ENCODE measurements at regions not wholly inside any gene's neighbourhood (a gene's known extent, or its start where the extent isn't known, plus 50 kb on each side); places are given as distances from the start of the nearest gene placed in this dataset.

GRCh38 chr3:22284559-22284958 lies 533.5 kb upstream of the ZNF385D start:
- DNase-seq, result no peak
- Histone ChIP-seq H3K27ac (no peak overlapping the region), H3K9me3 (no peaks in the 10 kb centered on the region), H3K27me3 (no peaks in the 10 kb centered on the region), H3K36me3 (no peaks in the 10 kb centered on the region), H3K4me3 (no peak overlapping the region), H3K4me1 (no peaks in the 10 kb centered on the region)
- TF ChIP-seq POLR2AphosphoS5 (IDR thresholded peaks at IDR 0.05) (no peak), POLR2A (IDR thresholded peaks at IDR 0.05) (no peak), EP300 (IDR thresholded peaks at IDR 0.05; ENCODE audit: low read depth) (no peak)
- TF ChIP-seq, protein P1, sequence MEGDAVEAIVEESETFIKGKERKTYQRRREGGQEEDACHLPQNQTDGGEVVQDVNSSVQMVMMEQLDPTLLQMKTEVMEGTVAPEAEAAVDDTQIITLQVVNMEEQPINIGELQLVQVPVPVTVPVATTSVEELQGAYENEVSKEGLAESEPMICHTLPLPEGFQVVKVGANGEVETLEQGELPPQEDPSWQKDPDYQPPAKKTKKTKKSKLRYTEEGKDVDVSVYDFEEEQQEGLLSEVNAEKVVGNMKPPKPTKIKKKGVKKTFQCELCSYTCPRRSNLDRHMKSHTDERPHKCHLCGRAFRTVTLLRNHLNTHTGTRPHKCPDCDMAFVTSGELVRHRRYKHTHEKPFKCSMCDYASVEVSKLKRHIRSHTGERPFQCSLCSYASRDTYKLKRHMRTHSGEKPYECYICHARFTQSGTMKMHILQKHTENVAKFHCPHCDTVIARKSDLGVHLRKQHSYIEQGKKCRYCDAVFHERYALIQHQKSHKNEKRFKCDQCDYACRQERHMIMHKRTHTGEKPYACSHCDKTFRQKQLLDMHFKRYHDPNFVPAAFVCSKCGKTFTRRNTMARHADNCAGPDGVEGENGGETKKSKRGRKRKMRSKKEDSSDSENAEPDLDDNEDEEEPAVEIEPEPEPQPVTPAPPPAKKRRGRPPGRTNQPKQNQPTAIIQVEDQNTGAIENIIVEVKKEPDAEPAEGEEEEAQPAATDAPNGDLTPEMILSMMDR (IDR thresholded peaks at IDR 0.05), result no peak
- WGBS, 2 donors (ENCODE audit: low coverage in 1 of 2), result 62 to 100% methylated on average over 1 of the region's 1 CpG
- in situ Hi-C loops (cut with MboI; ENCODE audit: low pct_ligation_motif_present in 1 of 4, low pct_unique_long_range_greater_than_20kb in 1 of 4, low sequenced_read_pairs in 3 of 4), result no loop called here
- intact Hi-C loops (cut with DNase I; ENCODE audit: low total_unique reads), result loop anchor here (5.0 kb wide), 1 partner anchor 1597 kb away; no protein-coding TSS in a partner anchor

- H3K27ac ChIP-seq, result no peak overlapping the region
- no peaks in the 10 kb centered on the region for H3K9me3 ChIP-seq
- WGBS, 2 donors (ENCODE audit: low coverage in 1 of 2), result 44% methylated on average over 1 of the region's 1 CpG; no CpG with 5 or more reads in 1 of the 2 donors
- no peaks in the 10 kb centered on the region for H3K4me1 ChIP-seq
- no peak for DNase-seq
- H3K36me3 ChIP-seq, result no peaks in the 10 kb centered on the region
- no peak overlapping the region for H3K4me3 ChIP-seq
- intact Hi-C loops (cut with DNase I; ENCODE audit: low total_unique reads), result no loop called here
- in situ Hi-C loops (cut with MboI; ENCODE audit: low pct_ligation_motif_present in 1 of 4, low pct_unique_long_range_greater_than_20kb in 1 of 4, low sequenced_read_pairs in 3 of 4), result no loop called here
- no peak for TF ChIP-seq POLR2A (IDR thresholded peaks at IDR 0.05)
- H3K27me3 ChIP-seq, result no peaks in the 10 kb centered on the region
Measured at GRCh38 chr3:22288756-22289155, 537.7 kb upstream of the ZNF385D start.

- in situ Hi-C loops (cut with MboI; ENCODE audit: low pct_ligation_motif_present in 1 of 4, low pct_unique_long_range_greater_than_20kb in 1 of 4, low sequenced_read_pairs in 3 of 4), result no loop called here
- Histone ChIP-seq H3K36me3 (no peaks in the 10 kb centered on the region), H3K4me3 (no peak overlapping the region), H3K27me3 (no peaks in the 10 kb centered on the region), H3K9me3 (no peaks in the 10 kb centered on the region), H3K27ac (no peak overlapping the region), H3K4me1 (no peaks in the 10 kb centered on the region)
- DNase-seq, result no peak
- intact Hi-C loops (cut with DNase I; ENCODE audit: low total_unique reads), result no loop called here
- TF ChIP-seq POLR2A (IDR thresholded peaks at IDR 0.05) (no peak), POLR2AphosphoS5 (IDR thresholded peaks at IDR 0.05) (no peak), EP300 (IDR thresholded peaks at IDR 0.05; ENCODE audit: low read depth) (no peak)
- TF ChIP-seq, protein P1 (IDR thresholded peaks at IDR 0.05), result no peak
Measured at GRCh38 chr3:22292681-22293080, 541.7 kb upstream of the ZNF385D start.

DNA sequence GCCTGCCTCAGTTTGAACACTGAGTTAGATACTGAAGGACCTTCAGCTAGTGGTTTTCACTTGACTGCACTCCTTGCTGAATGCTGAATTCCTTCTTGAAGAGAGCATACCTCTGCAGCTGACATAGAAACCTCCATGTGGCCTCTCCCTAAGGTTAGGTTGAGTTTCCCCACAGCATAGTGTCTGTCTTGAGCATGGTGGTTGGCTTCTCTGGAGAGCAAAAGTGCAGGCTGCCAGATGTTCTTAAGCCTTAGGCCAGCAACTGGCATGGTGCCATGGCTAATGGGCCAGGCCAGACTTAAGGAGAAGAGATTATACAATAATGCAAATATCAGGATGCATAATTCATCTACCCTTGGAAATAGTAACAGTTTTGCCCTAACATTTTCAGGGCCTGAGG lies 545.6 kb upstream of the ZNF385D start:
- TF ChIP-seq, protein P1 (IDR thresholded peaks at IDR 0.05), result no peak
- TF ChIP-seq POLR2AphosphoS5 (IDR thresholded peaks at IDR 0.05) (no peak), EP300 (IDR thresholded peaks at IDR 0.05; ENCODE audit: low read depth) (no peak), POLR2A (IDR thresholded peaks at IDR 0.05) (no peak)

GRCh38 chr3:22297436-22297835 lies 546.4 kb upstream of the ZNF385D start:
- H3K27me3 ChIP-seq, result no peaks in the 10 kb centered on the region
- in situ Hi-C loops (cut with MboI; ENCODE audit: low pct_ligation_motif_present in 1 of 4, low pct_unique_long_range_greater_than_20kb in 1 of 4, low sequenced_read_pairs in 3 of 4) (no loop called here), intact Hi-C loops (cut with DNase I; ENCODE audit: low total_unique reads) (no loop called here)
- no peak overlapping the region for H3K27ac ChIP-seq
- no peak for TF ChIP-seq EP300 (IDR thresholded peaks at IDR 0.05; ENCODE audit: low read depth)
- TF ChIP-seq, protein P1 (IDR thresholded peaks at IDR 0.05), result no peak
- no peak for TF ChIP-seq POLR2A (IDR thresholded peaks at IDR 0.05)
- TF ChIP-seq POLR2AphosphoS5 (IDR thresholded peaks at IDR 0.05), result no peak
- no peak overlapping the region for H3K4me3 ChIP-seq
- no peaks in the 10 kb centered on the region for H3K36me3 ChIP-seq
- no peaks in the 10 kb centered on the region for H3K4me1 ChIP-seq
- 86 to 90% methylated on average over 4 of the region's 4 CpGs for WGBS, 2 donors (ENCODE audit: low coverage in 1 of 2)
- no peak for DNase-seq
- no peaks in the 10 kb centered on the region for H3K9me3 ChIP-seq

More for the DNA sequence above, 545.6 kb upstream of the ZNF385D start:
- no peak for DNase-seq
- no peak overlapping the region for H3K4me3 ChIP-seq
- no peaks in the 10 kb centered on the region for H3K9me3 ChIP-seq
- in situ Hi-C loops (cut with MboI; ENCODE audit: low pct_ligation_motif_present in 1 of 4, low pct_unique_long_range_greater_than_20kb in 1 of 4, low sequenced_read_pairs in 3 of 4) (no loop called here), intact Hi-C loops (cut with DNase I; ENCODE audit: low total_unique reads) (no loop called here)
- no peak overlapping the region for H3K27ac ChIP-seq
- no peaks in the 10 kb centered on the region for H3K36me3 ChIP-seq
- H3K4me1 ChIP-seq, result no peaks in the 10 kb centered on the region
- no peaks in the 10 kb centered on the region for H3K27me3 ChIP-seq
